KOPT-K1 (cell line): ENCODE measurements at regions not wholly inside any gene's neighbourhood (a gene's known extent, or its start where the extent isn't known, plus 50 kb on each side); places are given as distances from the start of the nearest gene placed in this dataset.

Source experiments
- H3K27ac ChIP-seq: fragments of 200-600 bp; sonication (generic); 2 replicates; pipeline ENCODE4 v1.5.1; 2016; ENCODE audit warnings: antibody characterized with exemption, mild to moderate bottlenecking, low read depth, low read length; ENCODE audit not compliant: poor library complexity, severe bottlenecking
- H3K36me3 ChIP-seq: fragments of 200-600 bp; sonication (generic); 2 replicates; pipeline ENCODE4 v1.5.1; 2017; ENCODE audit warnings: antibody characterized with exemption, mild to moderate bottlenecking, low read length, moderate library complexity; ENCODE audit not compliant: insufficient read depth
- H3K9me3 ChIP-seq: fragments of 200-600 bp; sonication (generic); 2 replicates; pipeline ENCODE4 v1.5.1; 2017; ENCODE audit warnings: antibody characterized with exemption, low read length, mild to moderate bottlenecking; ENCODE audit not compliant: insufficient read depth, poor library complexity, severe bottlenecking

- H3K9me3 ChIP-seq: no peaks in the 10 kb centered on the region
- H3K27ac ChIP-seq: no peak overlapping the region
- no peaks in the 10 kb centered on the region for H3K36me3 ChIP-seq
Observed at GRCh38 chr2:12251121-12251520, 465.6 kb upstream of the TRIB2 start.

- Histone ChIP-seq H3K9me3 (no peaks in the 10 kb centered on the region), H3K36me3 (no peaks in the 10 kb centered on the region), H3K27ac (no peak overlapping the region)
Observed at GRCh38 chr2:12251749-12252148, 465.0 kb upstream of the TRIB2 start.

- H3K9me3 ChIP-seq: no peaks in the 10 kb centered on the region
- H3K27ac ChIP-seq: no peak overlapping the region
Observed at GRCh38 chr2:12253167-12253778, 463.5 kb upstream of the TRIB2 start.

GRCh38 chr2:12254280-12254860 lies 462.4 kb upstream of the TRIB2 start:
- Histone ChIP-seq H3K9me3 (no peaks in the 10 kb centered on the region), H3K27ac (no peak overlapping the region), H3K36me3 (no peaks in the 10 kb centered on the region)

More at GRCh38 chr2:12253167-12253778, 463.5 kb upstream of the TRIB2 start:
- no peaks in the 10 kb centered on the region for H3K36me3 ChIP-seq

- Histone ChIP-seq H3K36me3 (no peaks in the 10 kb centered on the region), H3K9me3 (no peaks in the 10 kb centered on the region), H3K27ac (no peak overlapping the region)
Observed at GRCh38 chr2:12256206-12256605, 460.5 kb upstream of the TRIB2 start.

GRCh38 chr2:12257476-12257875 lies 459.3 kb upstream of the TRIB2 start:
- Histone ChIP-seq H3K36me3 (no peaks in the 10 kb centered on the region), H3K27ac (no peak overlapping the region), H3K9me3 (no peaks in the 10 kb centered on the region)

GRCh38 chr2:12259493-12259892 lies 457.2 kb upstream of the TRIB2 start:
- Histone ChIP-seq H3K9me3 (no peaks in the 10 kb centered on the region), H3K36me3 (no peaks in the 10 kb centered on the region), H3K27ac (no peak overlapping the region)

GRCh38 chr2:12261986-12262680 lies 454.6 kb upstream of the TRIB2 start:
- Histone ChIP-seq H3K27ac (no peak overlapping the region), H3K9me3 (no peaks in the 10 kb centered on the region), H3K36me3 (no peaks in the 10 kb centered on the region)

GRCh38 chr2:12262681-12263436 lies 453.9 kb upstream of the TRIB2 start:
- no peaks in the 10 kb centered on the region for H3K9me3 ChIP-seq
- no peaks in the 10 kb centered on the region for H3K36me3 ChIP-seq
- H3K27ac ChIP-seq: no peak overlapping the region

GRCh38 chr2:12263730-12264129 lies 453.0 kb upstream of the TRIB2 start:
- Histone ChIP-seq H3K9me3 (no peaks in the 10 kb centered on the region), H3K27ac (no peak overlapping the region), H3K36me3 (no peaks in the 10 kb centered on the region)

GRCh38 chr2:12264146-12264545 lies 452.6 kb upstream of the TRIB2 start:
- H3K36me3 ChIP-seq: no peaks in the 10 kb centered on the region
- H3K9me3 ChIP-seq: no peaks in the 10 kb centered on the region
- H3K27ac ChIP-seq: no peak overlapping the region

GRCh38 chr2:12265646-12266045 lies 451.1 kb upstream of the TRIB2 start:
- H3K27ac ChIP-seq: no peak overlapping the region
- no peaks in the 10 kb centered on the region for H3K9me3 ChIP-seq
- H3K36me3 ChIP-seq: no peaks in the 10 kb centered on the region

GRCh38 chr2:12267042-12267441 lies 449.7 kb upstream of the TRIB2 start:
- H3K27ac ChIP-seq: no peak overlapping the region
- H3K9me3 ChIP-seq: no peaks in the 10 kb centered on the region
- no peaks in the 10 kb centered on the region for H3K36me3 ChIP-seq

GRCh38 chr2:12269041-12269972 lies 447.4 kb upstream of the TRIB2 start:
- Histone ChIP-seq H3K27ac (no peak overlapping the region), H3K36me3 (no peaks in the 10 kb centered on the region), H3K9me3 (no peaks in the 10 kb centered on the region)
